Body of pancreas (tissue), 4 donors: ENCODE measurements at regions not wholly inside any gene's neighbourhood (a gene's known extent, or its start where the extent isn't known, plus 50 kb on each side); places are given as distances from the start of the nearest gene placed in this dataset.

Source experiments
- CTCF ChIP-seq, 7 experiments: fragments of 450-650 bp in 4 of 7; fragments of 200-600 bp in 3 of 7; sonication (generic) in 3 of 7; IDR thresholded peaks; one replicate each; pipeline ENCODE4 v1.5.1; 2016 to 2019; ENCODE audit warnings: antibody characterized with exemption in 7 of 7
- POLR2A ChIP-seq, 3 donors: fragments of 450-650 bp; IDR thresholded peaks; one replicate each; pipeline ENCODE4 v1.6.1; 2016; ENCODE audit warnings: antibody characterized with exemption in 3 of 3, mild to moderate bottlenecking in 2 of 3

- TF ChIP-seq CTCF (IDR thresholded peaks at IDR 0.05) (no peak), POLR2A (IDR thresholded peaks at IDR 0.05) (no peak)
Measured at GRCh38 chr11:106344966-106345365, 267.5 kb downstream of the AASDHPPT start.
